HG02588 (cell line): ENCODE measurements at regions not wholly inside any gene's neighbourhood (a gene's known extent, or its start where the extent isn't known, plus 50 kb on each side); places are given as distances from the start of the nearest gene placed in this dataset.
"Not testable (repeated sequence)": the region's sequence is repeated elsewhere in the genome, so short reads cannot be mapped to it uniquely, and the experiment has no call there.

Experiments
- ATAC-seq: cut with Tn5 transposase; IDR thresholded peaks from one replicate; pipeline ENCODE4 v1.9.1; 2021; ENCODE audit warnings: mild to moderate bottlenecking, moderate library complexity; ENCODE audit not compliant: unreplicated experiment

DNA sequence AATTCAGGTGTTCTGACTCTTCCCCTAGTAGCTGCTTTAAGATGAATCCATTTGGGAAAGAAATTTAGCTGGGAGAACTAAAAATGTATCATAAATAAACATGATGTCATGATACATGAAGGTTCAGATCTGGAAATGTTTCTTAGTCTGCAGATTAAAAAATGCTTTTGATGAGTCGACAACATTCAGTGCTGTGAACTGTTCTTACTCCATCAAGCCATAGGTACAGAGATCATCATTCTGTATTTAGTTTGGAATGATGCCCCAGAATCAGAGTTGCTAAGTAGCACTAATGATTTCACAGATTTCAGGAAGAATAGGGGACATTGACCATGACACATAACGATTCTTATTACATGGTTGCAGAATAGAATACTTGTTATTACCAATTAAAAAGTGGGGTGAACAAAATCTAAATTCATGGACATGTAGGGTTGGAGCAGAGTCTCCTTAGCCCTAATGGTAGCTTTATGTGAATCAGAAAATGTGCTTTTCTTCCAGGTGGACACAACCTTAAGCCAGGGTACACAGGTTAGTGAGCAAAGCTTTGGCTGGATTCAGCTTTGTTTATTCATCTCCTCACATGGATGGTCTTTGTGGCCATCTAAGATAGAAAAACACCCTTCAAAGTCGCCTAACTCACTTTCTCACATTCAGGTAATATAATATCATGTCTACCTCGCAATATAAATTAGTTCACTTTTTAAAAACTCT is 205.4 kb upstream of the SEL1L start:
- no peak for ATAC-seq

DNA sequence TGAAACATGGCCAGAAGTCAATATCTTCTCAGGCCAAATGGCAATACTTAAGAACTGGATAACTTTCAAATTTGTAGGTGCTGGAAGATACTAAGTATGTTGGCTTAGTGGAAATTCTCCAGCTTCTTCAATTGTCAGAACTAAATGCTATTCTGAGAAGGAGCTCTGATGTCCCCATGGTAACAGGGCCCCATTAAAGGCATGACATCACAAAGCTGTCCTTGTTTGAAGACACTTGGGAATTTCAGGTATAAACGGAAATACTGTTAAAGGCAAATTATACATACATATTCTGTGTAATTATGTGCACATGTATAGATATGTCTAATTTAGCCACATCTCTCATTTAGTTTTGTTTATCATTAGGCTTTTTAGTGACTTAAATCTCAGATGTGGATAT is 210.0 kb upstream of the SEL1L start:
- ATAC-seq, result no peak

DNA sequence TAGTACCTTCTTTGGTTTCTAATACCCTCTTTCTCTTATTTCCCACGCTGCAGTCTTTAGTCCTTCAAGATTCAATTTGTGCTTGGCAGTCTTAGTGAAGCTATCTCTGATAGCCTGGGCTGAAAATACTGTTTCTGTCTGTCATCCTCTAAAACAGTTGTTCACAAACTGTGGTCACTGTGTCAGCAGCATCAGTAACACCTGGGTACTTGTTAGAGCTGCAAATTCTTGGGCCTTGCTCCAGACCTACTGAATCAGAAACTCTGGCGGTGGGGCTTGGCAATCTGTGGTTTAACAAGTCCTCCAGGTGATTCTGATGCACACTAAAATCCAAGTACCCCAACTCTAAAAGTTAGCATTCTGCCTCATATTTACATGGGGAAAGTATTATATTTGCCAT is 217.5 kb upstream of the SEL1L start:
- no peak for ATAC-seq

DNA sequence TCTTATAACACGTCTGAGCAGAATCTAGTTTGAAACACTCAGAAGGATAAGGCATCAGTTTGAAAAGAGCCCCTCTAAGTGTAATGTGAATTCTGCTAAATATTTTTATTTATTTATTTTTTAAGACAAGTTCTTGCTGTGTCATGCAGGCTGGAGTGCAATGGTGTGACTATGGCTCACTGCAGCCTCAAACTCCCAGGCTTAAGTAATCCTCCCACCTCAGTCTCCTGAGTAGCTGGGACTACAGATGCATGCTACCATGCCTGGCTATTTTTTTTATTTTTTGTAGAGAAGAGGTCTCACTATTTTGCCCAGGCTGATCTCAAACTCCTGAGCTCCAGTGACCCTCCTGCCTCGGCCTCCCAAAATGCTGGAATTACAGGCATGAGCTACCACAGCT is 225.9 kb upstream of the SEL1L start:
- ATAC-seq, result no peak

DNA sequence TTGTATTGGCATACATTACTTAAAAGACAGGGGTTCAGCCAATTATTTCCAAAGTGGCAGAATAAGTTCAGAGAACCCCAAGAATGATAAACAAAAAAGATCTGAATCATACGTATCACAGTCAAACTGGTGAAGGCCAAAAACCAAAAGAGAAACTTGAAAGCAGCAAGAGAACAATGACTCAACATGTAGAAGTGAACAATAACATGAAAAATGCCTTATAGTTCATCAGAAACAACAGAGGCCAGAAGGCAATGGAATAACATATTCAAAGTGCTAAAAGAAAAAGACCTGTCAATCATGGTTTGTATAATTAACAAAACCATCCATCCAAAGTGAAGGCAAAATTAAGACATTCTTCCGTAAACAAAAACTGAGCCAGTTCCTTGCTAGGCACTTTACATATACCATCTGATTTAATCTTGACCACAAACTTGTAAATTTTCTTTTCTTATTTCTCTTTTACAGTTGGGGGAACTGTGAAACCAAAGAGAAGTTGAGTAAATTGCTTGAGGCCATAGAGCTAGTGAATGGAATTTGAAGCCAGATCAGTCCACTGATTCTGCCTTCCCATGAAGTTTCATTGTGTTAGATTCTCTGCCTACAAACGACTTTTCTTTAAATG is 232.1 kb upstream of the SEL1L start:
- no peak for ATAC-seq

DNA sequence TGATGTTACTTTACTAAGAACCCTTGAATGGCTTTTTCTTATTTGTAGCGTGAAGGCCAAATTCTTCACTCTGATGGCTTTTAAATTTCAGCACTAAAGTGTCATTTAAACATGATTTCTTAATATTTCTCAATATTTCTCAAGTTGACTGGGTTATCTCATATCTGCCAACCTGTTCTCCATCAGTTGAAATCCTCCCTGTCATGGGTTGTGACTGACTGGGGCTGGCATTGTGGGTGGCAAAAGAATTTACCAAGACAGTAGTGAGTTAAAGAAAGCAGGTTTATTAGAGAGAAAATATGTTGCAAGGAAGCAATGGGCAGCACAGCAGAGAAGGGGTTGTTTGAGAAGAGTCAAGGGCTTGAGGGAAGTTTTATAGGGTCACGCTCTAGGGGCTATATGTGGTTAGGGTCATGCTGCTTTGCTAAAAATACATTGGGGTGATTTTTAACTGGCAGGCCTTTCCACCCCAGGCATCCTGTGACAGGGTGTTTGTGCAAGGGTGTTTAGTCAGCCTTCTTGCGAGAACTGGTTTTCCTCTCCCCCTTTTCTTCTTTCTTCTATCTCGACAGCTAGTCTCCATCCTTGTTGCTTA is 232.8 kb upstream of the SEL1L start:
- no peak for ATAC-seq

DNA sequence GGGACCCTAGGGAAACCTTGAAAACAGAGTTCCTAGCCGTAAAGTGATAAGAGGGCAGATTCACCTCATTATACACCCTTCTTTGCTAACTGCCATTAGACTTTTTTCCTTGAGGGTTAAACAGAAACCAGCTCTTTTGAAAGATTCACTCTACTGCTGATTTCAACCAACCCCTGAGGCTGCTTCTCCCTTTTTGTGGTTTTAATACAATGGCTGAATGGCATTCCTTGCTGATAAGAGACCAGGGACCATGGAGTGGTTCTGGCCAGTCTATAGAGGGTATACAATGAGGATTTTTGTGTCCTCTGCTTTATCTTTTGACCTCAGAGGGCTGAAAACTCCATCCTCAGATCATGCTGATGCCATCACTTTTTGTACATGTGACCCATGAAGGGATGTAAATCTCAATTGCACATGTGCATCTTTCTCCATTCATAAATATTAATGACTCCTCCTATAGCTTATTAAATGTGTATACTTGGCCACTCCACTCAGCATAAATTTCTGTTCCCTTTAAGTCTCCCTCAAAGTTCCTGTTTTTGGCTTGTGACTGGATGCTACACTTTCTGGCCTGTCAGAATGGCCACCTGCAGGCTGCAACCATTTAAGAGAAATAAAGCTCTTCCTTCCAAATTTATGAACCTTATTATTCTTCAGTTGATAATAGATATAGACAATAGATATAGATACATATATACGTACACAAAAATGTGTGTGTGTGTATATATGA is 233.8 kb upstream of the SEL1L start:
- ATAC-seq, result no peak

DNA sequence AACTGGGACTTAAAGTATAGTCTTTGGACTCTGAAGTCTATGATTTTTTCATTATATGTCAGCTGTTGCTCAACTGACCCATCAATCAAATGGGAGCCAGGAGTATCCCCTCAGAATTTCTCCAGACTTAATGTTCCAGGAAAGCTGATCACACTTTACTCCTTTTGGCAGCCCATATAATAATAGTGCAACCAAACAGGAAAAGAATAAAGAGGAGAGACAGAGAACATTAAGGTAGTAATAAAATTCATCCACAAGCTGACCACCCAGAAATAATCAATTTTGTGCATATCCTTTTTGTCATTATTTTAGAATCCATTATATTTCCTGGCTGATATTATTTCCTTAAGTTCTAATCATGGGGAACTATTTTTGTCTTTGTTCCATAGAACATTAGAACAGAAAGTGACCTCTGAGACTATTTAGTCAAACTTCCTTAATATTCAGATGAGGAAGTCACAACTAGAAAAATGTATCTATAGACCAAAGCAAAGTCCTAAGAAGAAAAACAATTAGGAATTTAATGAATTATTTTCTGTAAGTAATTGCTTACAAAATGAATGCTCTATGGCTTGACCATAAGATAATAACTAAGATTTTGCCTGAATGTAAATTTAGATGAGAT is 238.1 kb upstream of the SEL1L start:
- ATAC-seq, result no peak

DNA sequence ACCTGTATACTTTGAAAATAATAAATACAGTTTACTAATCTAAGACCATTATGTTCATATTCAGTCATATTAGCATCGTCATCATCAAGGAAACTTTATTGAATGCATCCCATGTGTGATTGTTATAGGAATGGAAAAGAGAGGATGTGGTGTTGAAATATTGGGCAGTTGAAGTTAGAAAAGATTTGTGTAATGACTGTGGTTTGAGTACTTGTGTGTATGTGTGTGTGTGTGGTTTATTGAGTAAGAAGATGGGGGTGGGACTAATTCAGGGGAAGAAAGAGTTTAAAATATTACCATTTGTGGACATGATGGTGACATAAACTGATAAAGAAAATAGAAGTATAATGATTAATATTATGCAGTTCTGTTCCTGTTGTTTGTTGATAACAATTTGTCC is 238.7 kb upstream of the SEL1L start:
- no peak for ATAC-seq

DNA sequence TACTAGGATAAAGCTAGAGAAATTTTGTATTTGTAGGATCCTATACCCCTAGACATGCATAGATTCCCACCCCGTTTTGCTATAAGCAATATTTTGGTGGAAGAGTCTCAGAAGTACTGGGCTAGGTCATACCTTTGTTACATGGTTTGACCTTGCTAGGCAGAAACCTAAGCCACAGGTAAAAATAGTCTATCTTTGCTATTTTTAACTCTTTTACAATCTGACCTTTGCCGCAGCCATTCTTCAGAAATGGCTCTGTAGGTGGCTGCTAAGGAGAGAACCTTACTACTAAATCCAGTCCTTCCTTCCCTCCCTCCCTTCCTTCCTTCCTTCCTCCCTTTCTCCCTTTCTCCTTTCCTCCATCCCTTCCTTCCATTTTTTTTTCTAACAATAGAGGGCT is 242.9 kb upstream of the SEL1L start:
- ATAC-seq, result no peak

DNA sequence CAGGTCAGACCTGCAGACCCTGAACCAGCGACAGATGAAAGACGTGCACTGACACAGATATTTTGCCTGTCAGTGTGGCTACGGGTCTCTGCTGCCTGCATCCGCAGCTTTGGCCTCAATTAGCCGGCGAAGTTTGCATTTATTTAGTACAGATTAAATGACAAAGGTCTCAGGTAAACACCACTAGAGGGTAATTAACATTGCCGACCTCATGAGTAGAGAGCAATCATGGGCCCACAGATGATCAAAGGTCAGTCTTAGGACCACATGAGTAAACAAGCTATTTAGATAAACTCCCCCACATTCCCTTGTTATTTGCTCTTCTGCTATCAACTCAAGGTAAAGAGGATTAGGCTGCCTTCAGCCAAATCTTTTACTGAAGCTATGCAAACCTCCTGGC is 248.1 kb upstream of the SEL1L start:
- ATAC-seq, result not testable (repeated sequence)

DNA sequence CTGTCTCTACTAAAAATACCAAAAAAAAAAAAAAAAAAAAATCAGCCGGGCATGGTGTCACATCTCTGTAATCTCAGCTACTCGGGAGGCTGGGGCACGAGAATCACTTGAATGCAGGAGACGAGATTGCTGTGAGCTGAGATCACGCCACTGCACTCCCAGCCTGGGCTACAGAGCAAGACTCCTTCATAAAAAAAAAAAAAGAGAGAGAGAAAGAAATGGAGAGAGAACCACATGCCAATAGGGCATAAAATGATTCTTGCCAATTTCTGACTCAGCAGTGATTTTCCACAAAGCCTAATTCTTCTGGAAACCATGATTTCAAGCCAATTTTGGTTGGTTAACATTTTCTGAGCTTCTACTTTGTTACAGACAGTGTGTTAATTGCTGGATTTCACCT is 250.4 kb upstream of the SEL1L start:
- no peak for ATAC-seq

DNA sequence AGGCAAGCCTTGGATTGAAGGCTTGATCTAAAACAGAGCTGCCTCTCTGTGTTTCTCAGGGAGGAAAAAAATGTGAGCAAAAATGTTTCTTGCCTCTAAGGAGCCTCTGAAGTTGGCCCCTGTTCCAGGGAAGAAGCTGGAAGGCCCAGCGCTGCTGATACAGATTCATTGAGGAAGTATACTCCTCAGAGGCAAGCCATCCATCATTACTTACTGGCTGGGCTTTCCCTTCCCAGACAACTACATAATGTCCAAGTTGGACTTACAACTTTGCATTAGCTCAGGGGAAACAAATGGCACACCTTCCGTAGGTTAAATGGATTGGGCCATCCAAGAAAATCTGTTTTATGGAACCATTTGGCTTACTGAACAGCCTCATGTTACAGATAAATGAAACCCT is 263.7 kb upstream of the SEL1L start:
- no peak for ATAC-seq

DNA sequence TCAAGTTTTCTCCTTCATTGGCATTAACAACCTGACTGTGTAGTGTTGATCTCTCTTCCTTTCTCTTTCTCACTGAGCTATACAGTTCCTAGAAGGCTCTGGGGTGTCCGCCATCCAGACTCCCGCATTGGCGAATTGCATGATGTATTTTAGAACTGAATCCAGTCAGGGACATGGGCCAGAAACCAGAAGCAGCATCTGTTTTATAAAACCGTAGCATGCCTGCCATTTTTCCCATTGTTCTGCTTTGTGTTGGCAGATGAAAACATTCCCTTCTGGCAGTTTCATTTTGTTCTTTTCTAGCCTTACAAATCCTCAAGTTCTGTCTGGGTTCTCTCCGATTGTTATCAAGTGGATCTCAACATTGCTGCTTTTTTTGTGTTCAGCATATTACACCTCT is 268.3 kb upstream of the SEL1L start:
- no peak for ATAC-seq

DNA sequence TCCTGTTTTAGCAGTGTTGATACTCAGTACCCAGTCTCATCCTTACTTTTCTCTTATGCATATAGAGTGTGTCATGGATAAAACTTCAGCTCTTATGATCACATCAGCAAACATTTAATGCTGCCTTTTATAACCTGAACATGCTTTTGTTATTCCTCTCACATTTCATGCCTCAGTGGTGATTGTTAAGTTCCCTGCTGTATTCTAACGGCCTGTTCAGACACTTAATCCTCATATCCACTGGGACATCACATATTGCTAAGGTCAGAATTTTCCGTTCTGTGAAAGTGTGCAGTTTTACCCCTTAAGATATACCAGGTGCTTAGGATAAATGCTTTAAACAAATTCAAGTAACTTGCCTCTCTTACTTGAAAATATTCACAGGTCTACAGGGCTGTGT is 268.7 kb upstream of the SEL1L start:
- ATAC-seq, result no peak

DNA sequence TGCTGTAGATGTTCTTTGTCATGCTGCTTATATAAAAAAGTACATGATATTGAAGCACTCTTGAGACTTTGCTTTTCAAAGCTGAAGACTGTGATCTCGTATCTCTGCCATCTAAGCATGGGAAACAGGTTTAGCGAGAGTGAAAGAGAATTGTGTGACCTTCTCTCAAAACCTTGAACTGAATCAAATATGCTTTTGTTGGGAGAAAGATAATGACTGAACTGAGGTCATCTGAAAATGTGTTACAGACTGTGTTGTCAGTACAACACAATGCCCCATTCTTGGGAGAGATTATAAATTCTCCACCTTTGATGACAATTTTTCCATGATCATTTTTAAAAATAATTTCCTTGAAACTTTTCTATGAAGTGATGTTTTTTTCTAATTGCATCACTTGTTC is 272.1 kb upstream of the SEL1L start:
- no peak for ATAC-seq

DNA sequence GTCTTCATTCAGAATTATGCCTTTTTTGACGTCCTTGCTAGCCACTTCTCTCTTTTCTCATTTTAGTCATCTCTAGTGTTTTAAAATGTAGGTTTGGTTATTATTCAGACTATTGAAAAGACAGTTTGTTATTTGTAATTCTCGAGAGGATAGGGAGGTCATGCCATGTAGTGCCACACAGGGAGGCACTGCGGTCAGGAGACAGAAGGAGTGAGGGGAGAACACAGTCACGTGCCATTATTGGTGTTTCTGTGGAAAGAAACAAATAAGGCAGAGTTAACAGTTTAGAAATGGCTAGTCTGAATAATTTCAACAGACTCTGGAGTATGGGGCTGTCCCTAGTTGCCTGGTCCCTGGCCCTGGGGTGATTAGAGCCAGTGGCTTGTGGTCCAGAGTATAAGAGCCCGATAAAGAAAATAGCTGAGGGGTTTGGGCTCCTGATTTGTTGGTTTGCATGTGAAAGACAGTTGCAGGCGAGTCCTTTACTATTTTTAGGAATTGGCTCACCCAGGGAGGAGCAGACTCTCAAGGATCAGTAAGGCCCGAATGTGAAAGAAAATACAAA is 278.1 kb upstream of the SEL1L start:
- no peak for ATAC-seq

DNA sequence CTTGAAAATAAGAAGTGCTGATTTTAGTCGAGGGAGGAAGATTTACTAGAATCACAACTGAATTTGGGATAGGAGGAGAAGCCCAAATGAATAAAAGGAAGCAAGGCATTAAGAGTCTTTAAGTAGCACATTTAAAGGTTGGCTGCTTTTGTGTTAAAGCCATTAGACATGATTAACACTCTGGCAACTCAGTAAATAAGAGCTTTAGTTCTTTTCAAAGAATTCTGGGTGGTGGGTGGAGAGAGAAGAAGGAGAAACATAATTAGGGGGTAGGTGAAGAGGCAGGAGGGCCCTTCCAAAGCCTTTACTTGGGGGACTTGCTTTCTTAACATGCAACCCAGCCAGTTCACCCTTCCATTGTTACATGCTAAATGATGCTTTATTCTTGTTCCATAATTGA is 284.6 kb upstream of the SEL1L start:
- no peak for ATAC-seq

DNA sequence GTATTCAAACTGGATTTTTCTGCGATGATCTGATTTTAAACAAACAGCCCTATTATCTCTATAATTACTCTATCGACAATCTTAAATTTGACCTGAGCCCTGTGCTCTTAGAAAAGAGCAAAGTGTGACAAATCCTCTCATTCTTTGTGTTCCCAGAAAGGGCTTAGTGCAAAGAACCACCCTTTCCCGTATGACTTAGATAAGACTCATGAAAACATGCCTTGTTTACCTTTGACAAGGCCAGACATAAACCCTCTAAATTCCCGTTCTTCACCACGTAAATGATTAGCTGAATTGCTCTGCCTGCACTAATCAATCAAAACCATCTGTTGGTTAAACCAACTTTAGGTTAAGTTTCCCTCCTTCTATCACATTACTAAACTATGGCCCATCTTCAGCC is 285.7 kb upstream of the SEL1L start:
- ATAC-seq, result no peak

DNA sequence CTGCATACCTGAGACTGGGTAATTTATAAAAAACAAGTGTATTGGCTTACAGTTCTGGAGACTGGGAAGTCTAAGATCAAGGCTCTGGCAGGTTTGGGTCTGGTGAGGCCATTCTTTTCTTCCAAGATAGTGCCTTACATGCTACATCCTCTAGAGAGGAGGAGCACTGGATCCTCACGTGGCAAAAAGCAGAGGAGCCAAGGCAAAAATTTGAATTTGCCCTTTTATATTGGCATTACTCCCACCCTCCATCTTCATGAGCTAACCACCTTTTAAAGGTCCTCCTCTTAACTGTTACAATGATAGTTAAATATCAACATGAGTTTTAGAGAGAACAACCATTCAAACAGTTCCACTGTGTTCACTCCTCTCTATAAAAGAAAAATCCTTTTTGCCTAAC is 286.3 kb upstream of the SEL1L start:
- no peak for ATAC-seq

DNA sequence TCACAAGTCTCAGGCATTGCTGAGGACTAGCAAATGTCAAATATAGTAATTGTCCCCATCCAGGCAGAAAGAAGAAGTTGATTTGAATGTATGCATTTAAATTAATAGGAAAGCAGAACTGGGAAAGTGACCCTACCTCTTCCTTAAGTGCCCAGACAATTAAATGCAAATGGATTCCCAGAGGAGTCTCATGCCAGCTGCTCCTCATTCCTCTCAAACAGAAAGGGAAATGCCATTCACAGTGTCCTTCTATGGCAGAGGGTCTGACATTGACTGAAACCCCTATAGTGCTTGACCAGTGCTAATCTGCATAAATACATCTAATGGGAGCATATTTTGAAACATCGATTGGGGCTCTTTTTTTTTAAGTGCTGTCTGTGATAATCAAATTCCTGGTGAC is 292.4 kb upstream of the SEL1L start:
- ATAC-seq, result no peak
